Liver (tissue), 8 donors: ENCODE measurements at regions not wholly inside any gene's neighbourhood (a gene's known extent, or its start where the extent isn't known, plus 50 kb on each side); places are given as distances from the start of the nearest gene placed in this dataset.

ENCODE experiments used
- DNase-seq: peaks from one replicate; pipeline ENCODE4 v3.0.0-alpha.2; 2017; ENCODE audit warnings: low spot score
- H3K27ac ChIP-seq, 2 donors: one replicate each; pipeline ENCODE4 v1.7.0; 2013; ENCODE audit warnings: inconsistent platforms in 2 of 2, low read length in 2 of 2, control low read depth in 1 of 2, low read depth in 1 of 2, mild to moderate bottlenecking in 1 of 2
- H3K27me3 ChIP-seq, 4 donors: one replicate each; pipeline versions ENCODE4 v1.6.1 to v1.7.0; 2013; ENCODE audit warnings: low read length in 3 of 4, inconsistent platforms in 1 of 4, mild to moderate bottlenecking in 1 of 4, moderate library complexity in 1 of 4; ENCODE audit not compliant: control insufficient read depth in 4 of 4, insufficient read depth in 4 of 4
- H3K36me3 ChIP-seq, 4 donors: one replicate each; pipeline versions ENCODE4 v1.6.1 to v1.7.0; 2013; ENCODE audit warnings: low read length in 3 of 4, mild to moderate bottlenecking in 3 of 4, low read depth in 1 of 4, moderate library complexity in 1 of 4; ENCODE audit not compliant: control insufficient read depth in 4 of 4, insufficient read depth in 3 of 4
- H3K4me1 ChIP-seq, 4 donors: one replicate each; pipeline versions ENCODE4 v1.6.1 to v1.7.0; 2013; ENCODE audit warnings: low read length in 3 of 4, mild to moderate bottlenecking in 3 of 4, moderate library complexity in 1 of 4; ENCODE audit not compliant: control insufficient read depth in 4 of 4, insufficient read depth in 4 of 4
- H3K4me3 ChIP-seq, 3 donors: one replicate each; pipeline versions ENCODE4 v1.6.1 to v1.7.0; 2013; ENCODE audit warnings: low read length in 3 of 3, control low read depth in 1 of 3, low read depth in 1 of 3, mild to moderate bottlenecking in 1 of 3
- H3K9ac ChIP-seq, 2 donors: one replicate each; pipeline ENCODE4 v1.7.0; 2013; ENCODE audit warnings: low read length in 2 of 2, mild to moderate bottlenecking in 2 of 2, moderate library complexity in 2 of 2, control low read depth in 1 of 2, low read depth in 1 of 2
- H3K9me3 ChIP-seq, 4 donors: one replicate each; pipeline versions ENCODE4 v1.6.1 to v1.7.0; 2013; ENCODE audit warnings: low read length in 3 of 4; ENCODE audit not compliant: control insufficient read depth in 4 of 4
- CTCF ChIP-seq: fragments of 150-350 bp; IDR thresholded peaks from 2 replicates; pipeline ENCODE4 v1.5.1; 2017; ENCODE audit warnings: improper control_type of control experiment, low read depth, low read length; ENCODE audit not compliant: missing input control
- FOXA1 ChIP-seq: IDR thresholded peaks from 2 replicates; pipeline ENCODE4 v1.6.1; 2016; ENCODE audit warnings: antibody characterized with exemption
- GABPA ChIP-seq, 2 donors: IDR thresholded peaks in 1 of 2; conservative IDR thresholded peaks in 1 of 2; 2 replicates each; pipeline ENCODE4 v1.6.1; 2016; ENCODE audit warnings: antibody characterized with exemption in 2 of 2, mild to moderate bottlenecking in 1 of 2, moderate library complexity in 1 of 2
- HNF4A ChIP-seq, 2 donors: conservative IDR thresholded peaks; 2 replicates each; pipeline ENCODE4 v1.6.1; 2016; ENCODE audit warnings: antibody characterized with exemption in 2 of 2, mild to moderate bottlenecking in 2 of 2
- JUND ChIP-seq, 2 donors: IDR thresholded peaks; 2 replicates each; pipeline ENCODE4 v1.6.1; 2016; ENCODE audit warnings: antibody characterized with exemption in 2 of 2
- MAX ChIP-seq: IDR thresholded peaks from 2 replicates; pipeline ENCODE4 v1.6.1; 2016; ENCODE audit warnings: antibody characterized with exemption
- NR2F2 ChIP-seq: IDR thresholded peaks from 2 replicates; pipeline ENCODE4 v1.6.1; 2016; ENCODE audit warnings: antibody characterized with exemption
- RAD21 ChIP-seq, 2 donors: IDR thresholded peaks; 2 replicates each; pipeline ENCODE4 v1.6.1; 2016; ENCODE audit warnings: antibody characterized with exemption in 2 of 2, mild to moderate bottlenecking in 2 of 2
- RXRA ChIP-seq, 2 donors: IDR thresholded peaks; 2 replicates each; pipeline ENCODE4 v1.6.1; 2017 to 2018; ENCODE audit warnings: antibody characterized with exemption in 2 of 2, mild to moderate bottlenecking in 1 of 2
- SP1 ChIP-seq: IDR thresholded peaks from 2 replicates; pipeline ENCODE4 v1.6.1; 2018; ENCODE audit warnings: antibody characterized with exemption, mild to moderate bottlenecking
- YY1 ChIP-seq: IDR thresholded peaks from 2 replicates; pipeline ENCODE4 v1.6.1; 2016; ENCODE audit warnings: antibody characterized with exemption, mild to moderate bottlenecking
- WGBS: extraction: QIAGEN DNeasy Blood & Tissue Kit; methylation state at CpG from one replicate; pipeline ENCODE4 v1.1.7; 2013; 5-methylcytosine and 5-hydroxymethylcytosine counted together
- TF ChIP-seq, protein P1 (sequence below): IDR thresholded peaks from 2 replicates; pipeline ENCODE4 v1.6.1; 2016; ENCODE audit warnings: antibody characterized with exemption
- TF ChIP-seq, protein P2 (sequence below): IDR thresholded peaks from 2 replicates; pipeline ENCODE4 v1.6.1; 2016; ENCODE audit warnings: antibody characterized with exemption, mild to moderate bottlenecking
- donor health status: healthy.
- donor health status: healthy.
- donor health status: healthy.
- donor health status: healthy.
- donor health status: healthy.

DNA sequence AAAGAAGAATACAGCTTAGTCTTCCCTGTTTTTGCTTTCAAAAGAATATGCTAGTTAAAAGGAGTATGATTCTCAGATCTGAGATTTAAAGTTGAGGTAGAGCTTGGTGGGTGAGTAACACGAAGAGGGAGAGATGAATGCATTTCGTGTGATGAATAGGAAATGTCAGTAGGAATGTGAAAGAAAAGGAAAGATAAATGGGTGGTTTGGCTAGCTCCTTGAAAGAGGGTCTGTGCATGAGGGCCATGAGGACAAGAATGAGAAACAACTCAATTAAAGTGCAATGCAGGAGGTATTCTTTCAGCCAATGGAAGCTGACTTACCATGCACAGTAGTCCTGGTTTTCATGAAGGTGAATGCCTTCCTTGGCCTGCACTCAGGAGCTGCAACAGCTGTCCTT, 248.2 kb downstream of the HNMT start:
- WGBS: 87% methylated on average over 2 of the region's 2 CpGs
- Histone ChIP-seq H3K36me3 (no peaks in the 10 kb centered on the region), H3K9ac (no peak overlapping the region)

DNA sequence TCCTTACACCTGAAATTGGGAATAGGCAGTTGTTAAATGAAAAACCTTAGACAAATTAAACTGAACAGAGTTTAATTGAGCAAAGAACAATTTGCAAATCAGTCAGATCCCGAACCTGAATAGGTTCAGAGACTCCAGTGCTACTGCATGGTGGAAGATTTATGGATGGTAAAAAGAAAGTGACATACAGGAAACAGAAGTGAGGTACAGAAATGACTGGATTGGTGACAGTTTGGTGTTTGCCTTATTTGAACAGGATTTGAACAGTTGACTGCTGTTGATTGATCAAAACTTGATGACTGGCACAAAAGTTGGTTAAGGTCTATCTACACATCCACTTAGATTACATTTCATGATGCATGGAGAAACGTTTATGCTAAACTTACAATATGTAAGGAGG, 248.8 kb downstream of the HNMT start:
- no peaks in the 10 kb centered on the region for H3K36me3 ChIP-seq
- H3K27ac ChIP-seq: no peak overlapping the region
- no peaks in the 10 kb centered on the region for H3K4me1 ChIP-seq
- no peak for DNase-seq
- H3K27me3 ChIP-seq: no peaks in the 10 kb centered on the region
- 74% methylated on average over 2 of the region's 2 CpGs for WGBS
- no peaks in the 10 kb centered on the region for H3K9me3 ChIP-seq
- no peak overlapping the region for H3K9ac ChIP-seq
- no peak overlapping the region for H3K4me3 ChIP-seq
- TF ChIP-seq RAD21 (IDR thresholded peaks at IDR 0.05) (no peak), YY1 (no peak)

More for the DNA sequence above, 248.2 kb downstream of the HNMT start:
- Histone ChIP-seq H3K4me1 (no peaks in the 10 kb centered on the region), H3K27ac (no peak overlapping the region), H3K4me3 (no peak overlapping the region), H3K9me3 (no peaks in the 10 kb centered on the region), H3K27me3 (no peaks in the 10 kb centered on the region)
- TF ChIP-seq, protein P1, sequence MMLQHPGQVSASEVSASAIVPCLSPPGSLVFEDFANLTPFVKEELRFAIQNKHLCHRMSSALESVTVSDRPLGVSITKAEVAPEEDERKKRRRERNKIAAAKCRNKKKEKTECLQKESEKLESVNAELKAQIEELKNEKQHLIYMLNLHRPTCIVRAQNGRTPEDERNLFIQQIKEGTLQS: no peak
- TF ChIP-seq RXRA (IDR thresholded peaks at IDR 0.05) (no peak), CTCF (no peak), HNF4A (conservative IDR thresholded peaks at IDR 0.05) (no peak), FOXA1 (no peak), SP1 (no peak), NR2F2 (no peak), MAX (no peak)
- TF ChIP-seq, protein P2, sequence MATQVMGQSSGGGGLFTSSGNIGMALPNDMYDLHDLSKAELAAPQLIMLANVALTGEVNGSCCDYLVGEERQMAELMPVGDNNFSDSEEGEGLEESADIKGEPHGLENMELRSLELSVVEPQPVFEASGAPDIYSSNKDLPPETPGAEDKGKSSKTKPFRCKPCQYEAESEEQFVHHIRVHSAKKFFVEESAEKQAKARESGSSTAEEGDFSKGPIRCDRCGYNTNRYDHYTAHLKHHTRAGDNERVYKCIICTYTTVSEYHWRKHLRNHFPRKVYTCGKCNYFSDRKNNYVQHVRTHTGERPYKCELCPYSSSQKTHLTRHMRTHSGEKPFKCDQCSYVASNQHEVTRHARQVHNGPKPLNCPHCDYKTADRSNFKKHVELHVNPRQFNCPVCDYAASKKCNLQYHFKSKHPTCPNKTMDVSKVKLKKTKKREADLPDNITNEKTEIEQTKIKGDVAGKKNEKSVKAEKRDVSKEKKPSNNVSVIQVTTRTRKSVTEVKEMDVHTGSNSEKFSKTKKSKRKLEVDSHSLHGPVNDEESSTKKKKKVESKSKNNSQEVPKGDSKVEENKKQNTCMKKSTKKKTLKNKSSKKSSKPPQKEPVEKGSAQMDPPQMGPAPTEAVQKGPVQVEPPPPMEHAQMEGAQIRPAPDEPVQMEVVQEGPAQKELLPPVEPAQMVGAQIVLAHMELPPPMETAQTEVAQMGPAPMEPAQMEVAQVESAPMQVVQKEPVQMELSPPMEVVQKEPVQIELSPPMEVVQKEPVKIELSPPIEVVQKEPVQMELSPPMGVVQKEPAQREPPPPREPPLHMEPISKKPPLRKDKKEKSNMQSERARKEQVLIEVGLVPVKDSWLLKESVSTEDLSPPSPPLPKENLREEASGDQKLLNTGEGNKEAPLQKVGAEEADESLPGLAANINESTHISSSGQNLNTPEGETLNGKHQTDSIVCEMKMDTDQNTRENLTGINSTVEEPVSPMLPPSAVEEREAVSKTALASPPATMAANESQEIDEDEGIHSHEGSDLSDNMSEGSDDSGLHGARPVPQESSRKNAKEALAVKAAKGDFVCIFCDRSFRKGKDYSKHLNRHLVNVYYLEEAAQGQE: no peak
- no peak for DNase-seq

GRCh38 chr2:138213624-138214023, 249.4 kb downstream of the HNMT start:
- TF ChIP-seq HNF4A (conservative IDR thresholded peaks at IDR 0.05) (no peak), CTCF (no peak), FOXA1 (no peak), JUND (IDR thresholded peaks at IDR 0.05) (no peak), GABPA (IDR thresholded peaks at IDR 0.05 in 1 of 2, conservative IDR thresholded peaks at IDR 0.05 in 1 of 2) (no peak), YY1 (no peak)
- H3K9me3 ChIP-seq: no peaks in the 10 kb centered on the region
- no peaks in the 10 kb centered on the region for H3K4me1 ChIP-seq
- no peak overlapping the region for H3K27ac ChIP-seq
- H3K27me3 ChIP-seq: no peaks in the 10 kb centered on the region
- DNase-seq: no peak
- H3K9ac ChIP-seq: no peak overlapping the region
- H3K36me3 ChIP-seq: no peaks in the 10 kb centered on the region
- no peak overlapping the region for H3K4me3 ChIP-seq
